ENCODE measurements at regions not wholly inside any gene's neighbourhood (a gene's known extent, or its start where the extent isn't known, plus 50 kb on each side); places are given as distances from the start of the nearest gene placed in this dataset.

DNA sequence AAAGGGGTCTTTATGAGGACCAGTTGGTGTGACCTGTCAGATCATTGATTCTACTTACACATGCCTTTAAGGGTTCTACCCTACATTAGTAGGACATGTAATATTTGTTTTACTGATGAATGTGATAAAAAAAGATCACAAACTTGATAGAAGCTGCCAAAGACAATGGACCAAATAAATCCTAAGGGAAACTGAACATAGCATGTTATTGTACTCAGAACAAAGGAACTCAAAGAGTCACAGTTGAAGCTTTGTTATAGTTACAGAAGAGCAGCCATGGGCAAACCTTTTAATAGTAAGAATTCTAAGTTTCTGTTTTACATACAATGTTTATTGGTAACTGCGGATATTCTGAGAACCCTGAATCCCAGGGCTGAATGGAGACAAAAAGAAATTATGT lies 780.1 kb downstream of the SLITRK6 start:
- TF ChIP-seq, protein P1, sequence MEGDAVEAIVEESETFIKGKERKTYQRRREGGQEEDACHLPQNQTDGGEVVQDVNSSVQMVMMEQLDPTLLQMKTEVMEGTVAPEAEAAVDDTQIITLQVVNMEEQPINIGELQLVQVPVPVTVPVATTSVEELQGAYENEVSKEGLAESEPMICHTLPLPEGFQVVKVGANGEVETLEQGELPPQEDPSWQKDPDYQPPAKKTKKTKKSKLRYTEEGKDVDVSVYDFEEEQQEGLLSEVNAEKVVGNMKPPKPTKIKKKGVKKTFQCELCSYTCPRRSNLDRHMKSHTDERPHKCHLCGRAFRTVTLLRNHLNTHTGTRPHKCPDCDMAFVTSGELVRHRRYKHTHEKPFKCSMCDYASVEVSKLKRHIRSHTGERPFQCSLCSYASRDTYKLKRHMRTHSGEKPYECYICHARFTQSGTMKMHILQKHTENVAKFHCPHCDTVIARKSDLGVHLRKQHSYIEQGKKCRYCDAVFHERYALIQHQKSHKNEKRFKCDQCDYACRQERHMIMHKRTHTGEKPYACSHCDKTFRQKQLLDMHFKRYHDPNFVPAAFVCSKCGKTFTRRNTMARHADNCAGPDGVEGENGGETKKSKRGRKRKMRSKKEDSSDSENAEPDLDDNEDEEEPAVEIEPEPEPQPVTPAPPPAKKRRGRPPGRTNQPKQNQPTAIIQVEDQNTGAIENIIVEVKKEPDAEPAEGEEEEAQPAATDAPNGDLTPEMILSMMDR (IDR thresholded peaks at IDR 0.05; ENCODE audit: insufficient read depth, low read length) = no peak
- TF ChIP-seq POLR2AphosphoS5 (IDR thresholded peaks at IDR 0.05; ENCODE audit: low read depth) (no peak), GABPA (IDR thresholded peaks at IDR 0.05; ENCODE audit: low read depth) (no peak)
